ENCODE measurements at regions not wholly inside any gene's neighbourhood (a gene's known extent, or its start where the extent isn't known, plus 50 kb on each side); places are given as distances from the start of the nearest gene placed in this dataset.

- DNase-seq (ENCODE audit: low read depth in 3 of 3) = no peak
Observed at GRCh38 chr21:16815243-16815642, 697.6 kb upstream of the CXADR start.

- no peak for DNase-seq (ENCODE audit: low read depth in 3 of 3)
Observed at GRCh38 chr21:16821588-16821987, 691.3 kb upstream of the CXADR start.

- no peak for DNase-seq (ENCODE audit: low read depth in 3 of 3)
Observed at GRCh38 chr21:16829532-16829931, 683.3 kb upstream of the CXADR start.

GRCh38 chr21:16832791-16833190 is 680.1 kb upstream of the CXADR start:
- no peak for DNase-seq (ENCODE audit: low read depth in 3 of 3)

GRCh38 chr21:16834791-16835190 is 678.1 kb upstream of the CXADR start:
- no peak for DNase-seq (ENCODE audit: low read depth in 3 of 3)

- DNase-seq (ENCODE audit: low read depth in 3 of 3) = no peak
Observed at GRCh38 chr21:16837321-16837720, 675.5 kb upstream of the CXADR start.

- no peak for DNase-seq (ENCODE audit: low read depth in 3 of 3)
Observed at GRCh38 chr21:16837721-16838120, 675.1 kb upstream of the CXADR start.

GRCh38 chr21:16838331-16838730 is 674.5 kb upstream of the CXADR start:
- no peak for DNase-seq (ENCODE audit: low read depth in 3 of 3)

GRCh38 chr21:16840538-16840937 is 672.3 kb upstream of the CXADR start:
- DNase-seq (ENCODE audit: low read depth in 3 of 3) = no peak

GRCh38 chr21:16841975-16842695 is 670.7 kb upstream of the CXADR start:
- no peak for DNase-seq (ENCODE audit: low read depth in 3 of 3)

- no peak for DNase-seq (ENCODE audit: low read depth in 3 of 3)
Observed at GRCh38 chr21:16842696-16843035, 670.2 kb upstream of the CXADR start.

- no peak for DNase-seq (ENCODE audit: low read depth in 3 of 3)
Observed at GRCh38 chr21:16847211-16847610, 665.6 kb upstream of the CXADR start.

GRCh38 chr21:16851054-16851453 is 661.8 kb upstream of the CXADR start:
- DNase-seq (ENCODE audit: low read depth in 3 of 3) = no peak

- no peak for DNase-seq (ENCODE audit: low read depth in 3 of 3)
Observed at GRCh38 chr21:16855164-16855667, 657.6 kb upstream of the CXADR start.

- DNase-seq (ENCODE audit: low read depth in 3 of 3) = no peak
Observed at GRCh38 chr21:16863362-16863905, 649.4 kb upstream of the CXADR start.

- no peak for DNase-seq (ENCODE audit: low read depth in 3 of 3)
Observed at GRCh38 chr21:16863908-16864307, 648.9 kb upstream of the CXADR start.

- no peak for DNase-seq (ENCODE audit: low read depth in 3 of 3)
Observed at GRCh38 chr21:16865632-16866031, 647.2 kb upstream of the CXADR start.

GRCh38 chr21:16866851-16867250 is 646.0 kb upstream of the CXADR start:
- no peak for DNase-seq (ENCODE audit: low read depth in 3 of 3)

GRCh38 chr21:16870103-16870502 is 642.7 kb upstream of the CXADR start:
- DNase-seq (ENCODE audit: low read depth in 3 of 3) = no peak

- DNase-seq (ENCODE audit: low read depth in 3 of 3) = no peak
Observed at GRCh38 chr21:16872616-16873015, 640.2 kb upstream of the CXADR start.

GRCh38 chr21:16873176-16873575 is 639.7 kb upstream of the CXADR start:
- no peak for DNase-seq (ENCODE audit: low read depth in 3 of 3)

- no peak for DNase-seq (ENCODE audit: low read depth in 3 of 3)
Observed at GRCh38 chr21:16873596-16873995, 639.2 kb upstream of the CXADR start.

GRCh38 chr21:16879479-16879878 is 633.4 kb upstream of the CXADR start:
- DNase-seq (ENCODE audit: low read depth in 3 of 3) = no peak

- DNase-seq (ENCODE audit: low read depth in 3 of 3) = no peak
Observed at GRCh38 chr21:16891821-16892220, 621.0 kb upstream of the CXADR start.
